ENCODE measurements at regions not wholly inside any gene's neighbourhood (a gene's known extent, or its start where the extent isn't known, plus 50 kb on each side); places are given as distances from the start of the nearest gene placed in this dataset.
A peak's percentile ranks its signal among the peaks of the same experiment; 100 is the strongest.

- ATAC-seq, result no peak
- no peak for TF ChIP-seq ZFP3 (CRISPR knock-in tag; IDR thresholded peaks at IDR 0.05)
- TF ChIP-seq ISL1 (CRISPR knock-in tag; IDR thresholded peaks at IDR 0.05), result no peak
Measured at GRCh38 chr10:8702181-8702580, 647.7 kb downstream of the GATA3 start.

GRCh38 chr10:8705415-8705814 lies 650.9 kb downstream of the GATA3 start:
- no peak for TF ChIP-seq ZFP3 (CRISPR knock-in tag; IDR thresholded peaks at IDR 0.05)
- no peak for TF ChIP-seq CSRNP3 (CRISPR knock-in tag; IDR thresholded peaks at IDR 0.05)
- TF ChIP-seq OSR1 (CRISPR knock-in tag; IDR thresholded peaks at IDR 0.05), result no peak
- TF ChIP-seq BACH2 (CRISPR knock-in tag; IDR thresholded peaks at IDR 0.05; ENCODE audit: borderline replicate concordance), result no peak
- no peak for TF ChIP-seq ZNF70 (CRISPR knock-in tag; IDR thresholded peaks at IDR 0.05)
- TF ChIP-seq ARNTL (CRISPR knock-in tag; IDR thresholded peaks at IDR 0.05; ENCODE audit: borderline replicate concordance, low read depth), result no peak
- no peak for TF ChIP-seq PPARA (CRISPR knock-in tag; IDR thresholded peaks at IDR 0.05; ENCODE audit: borderline replicate concordance)
- no peak for TF ChIP-seq TOX (CRISPR knock-in tag; IDR thresholded peaks at IDR 0.05; ENCODE audit: borderline replicate concordance)
- TF ChIP-seq, protein P1, sequence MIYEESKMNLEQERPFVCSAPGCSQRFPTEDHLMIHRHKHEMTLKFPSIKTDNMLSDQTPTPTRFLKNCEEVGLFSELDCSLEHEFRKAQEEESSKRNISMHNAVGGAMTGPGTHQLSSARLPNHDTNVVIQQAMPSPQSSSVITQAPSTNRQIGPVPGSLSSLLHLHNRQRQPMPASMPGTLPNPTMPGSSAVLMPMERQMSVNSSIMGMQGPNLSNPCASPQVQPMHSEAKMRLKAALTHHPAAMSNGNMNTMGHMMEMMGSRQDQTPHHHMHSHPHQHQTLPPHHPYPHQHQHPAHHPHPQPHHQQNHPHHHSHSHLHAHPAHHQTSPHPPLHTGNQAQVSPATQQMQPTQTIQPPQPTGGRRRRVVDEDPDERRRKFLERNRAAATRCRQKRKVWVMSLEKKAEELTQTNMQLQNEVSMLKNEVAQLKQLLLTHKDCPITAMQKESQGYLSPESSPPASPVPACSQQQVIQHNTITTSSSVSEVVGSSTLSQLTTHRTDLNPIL (CRISPR knock-in tag; IDR thresholded peaks at IDR 0.05; ENCODE audit: low read depth), result no peak
- no peak for TF ChIP-seq SNAI2 (CRISPR knock-in tag; IDR thresholded peaks at IDR 0.05)
- no peak for TF ChIP-seq CSDC2 (CRISPR knock-in tag; IDR thresholded peaks at IDR 0.05)
- no peak for TF ChIP-seq POU6F1 (CRISPR knock-in tag; IDR thresholded peaks at IDR 0.05; ENCODE audit: borderline replicate concordance, low read depth)
- TF ChIP-seq ZNF565 (CRISPR knock-in tag; conservative IDR thresholded peaks at IDR 0.05; ENCODE audit: low read depth), result no peak
- TF ChIP-seq TCF4 (CRISPR knock-in tag; IDR thresholded peaks at IDR 0.05; ENCODE audit: borderline replicate concordance), result no peak
- no peak for ATAC-seq

- no peak for ATAC-seq
- TF ChIP-seq, protein P1 (CRISPR knock-in tag; IDR thresholded peaks at IDR 0.05; ENCODE audit: low read depth), result no peak
- peak; percentile 28; the same call in 1 of the 2 replicates for TF ChIP-seq TCF4 (CRISPR knock-in tag; IDR thresholded peaks at IDR 0.05; ENCODE audit: borderline replicate concordance)
Measured at GRCh38 chr10:8712656-8713055, 658.2 kb downstream of the GATA3 start.

GRCh38 chr10:8719971-8720370 lies 665.5 kb downstream of the GATA3 start:
- no peak for ATAC-seq
- no peak for TF ChIP-seq ZFP3 (CRISPR knock-in tag; IDR thresholded peaks at IDR 0.05)
- TF ChIP-seq, protein P2, sequence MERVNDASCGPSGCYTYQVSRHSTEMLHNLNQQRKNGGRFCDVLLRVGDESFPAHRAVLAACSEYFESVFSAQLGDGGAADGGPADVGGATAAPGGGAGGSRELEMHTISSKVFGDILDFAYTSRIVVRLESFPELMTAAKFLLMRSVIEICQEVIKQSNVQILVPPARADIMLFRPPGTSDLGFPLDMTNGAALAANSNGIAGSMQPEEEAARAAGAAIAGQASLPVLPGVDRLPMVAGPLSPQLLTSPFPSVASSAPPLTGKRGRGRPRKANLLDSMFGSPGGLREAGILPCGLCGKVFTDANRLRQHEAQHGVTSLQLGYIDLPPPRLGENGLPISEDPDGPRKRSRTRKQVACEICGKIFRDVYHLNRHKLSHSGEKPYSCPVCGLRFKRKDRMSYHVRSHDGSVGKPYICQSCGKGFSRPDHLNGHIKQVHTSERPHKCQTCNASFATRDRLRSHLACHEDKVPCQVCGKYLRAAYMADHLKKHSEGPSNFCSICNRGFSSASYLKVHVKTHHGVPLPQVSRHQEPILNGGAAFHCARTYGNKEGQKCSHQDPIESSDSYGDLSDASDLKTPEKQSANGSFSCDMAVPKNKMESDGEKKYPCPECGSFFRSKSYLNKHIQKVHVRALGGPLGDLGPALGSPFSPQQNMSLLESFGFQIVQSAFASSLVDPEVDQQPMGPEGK (CRISPR knock-in tag; IDR thresholded peaks at IDR 0.05; ENCODE audit: borderline replicate concordance), result no peak
- no peak for TF ChIP-seq CSDC2 (CRISPR knock-in tag; IDR thresholded peaks at IDR 0.05)
- no peak for TF ChIP-seq ZNF565 (CRISPR knock-in tag; conservative IDR thresholded peaks at IDR 0.05; ENCODE audit: low read depth)
- TF ChIP-seq SNAI2 (CRISPR knock-in tag; IDR thresholded peaks at IDR 0.05), result no peak
- no peak for TF ChIP-seq GLIS3 (CRISPR knock-in tag; IDR thresholded peaks at IDR 0.05)
- TF ChIP-seq ISL1 (CRISPR knock-in tag; IDR thresholded peaks at IDR 0.05), result no peak
- TF ChIP-seq BACH2 (CRISPR knock-in tag; IDR thresholded peaks at IDR 0.05; ENCODE audit: borderline replicate concordance), result no peak
- TF ChIP-seq ESRRG (CRISPR knock-in tag; IDR thresholded peaks at IDR 0.05), result no peak
- no peak for TF ChIP-seq OSR1 (CRISPR knock-in tag; IDR thresholded peaks at IDR 0.05)
- no peak for TF ChIP-seq RARB (CRISPR knock-in tag; IDR thresholded peaks at IDR 0.05)
- TF ChIP-seq, protein P3, sequence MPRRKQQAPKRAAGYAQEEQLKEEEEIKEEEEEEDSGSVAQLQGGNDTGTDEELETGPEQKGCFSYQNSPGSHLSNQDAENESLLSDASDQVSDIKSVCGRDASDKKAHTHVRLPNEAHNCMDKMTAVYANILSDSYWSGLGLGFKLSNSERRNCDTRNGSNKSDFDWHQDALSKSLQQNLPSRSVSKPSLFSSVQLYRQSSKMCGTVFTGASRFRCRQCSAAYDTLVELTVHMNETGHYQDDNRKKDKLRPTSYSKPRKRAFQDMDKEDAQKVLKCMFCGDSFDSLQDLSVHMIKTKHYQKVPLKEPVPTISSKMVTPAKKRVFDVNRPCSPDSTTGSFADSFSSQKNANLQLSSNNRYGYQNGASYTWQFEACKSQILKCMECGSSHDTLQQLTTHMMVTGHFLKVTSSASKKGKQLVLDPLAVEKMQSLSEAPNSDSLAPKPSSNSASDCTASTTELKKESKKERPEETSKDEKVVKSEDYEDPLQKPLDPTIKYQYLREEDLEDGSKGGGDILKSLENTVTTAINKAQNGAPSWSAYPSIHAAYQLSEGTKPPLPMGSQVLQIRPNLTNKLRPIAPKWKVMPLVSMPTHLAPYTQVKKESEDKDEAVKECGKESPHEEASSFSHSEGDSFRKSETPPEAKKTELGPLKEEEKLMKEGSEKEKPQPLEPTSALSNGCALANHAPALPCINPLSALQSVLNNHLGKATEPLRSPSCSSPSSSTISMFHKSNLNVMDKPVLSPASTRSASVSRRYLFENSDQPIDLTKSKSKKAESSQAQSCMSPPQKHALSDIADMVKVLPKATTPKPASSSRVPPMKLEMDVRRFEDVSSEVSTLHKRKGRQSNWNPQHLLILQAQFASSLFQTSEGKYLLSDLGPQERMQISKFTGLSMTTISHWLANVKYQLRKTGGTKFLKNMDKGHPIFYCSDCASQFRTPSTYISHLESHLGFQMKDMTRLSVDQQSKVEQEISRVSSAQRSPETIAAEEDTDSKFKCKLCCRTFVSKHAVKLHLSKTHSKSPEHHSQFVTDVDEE (CRISPR knock-in tag; IDR thresholded peaks at IDR 0.05), result no peak
- no peak for TF ChIP-seq ZNF70 (CRISPR knock-in tag; IDR thresholded peaks at IDR 0.05)
- no peak for TF ChIP-seq TCF4 (CRISPR knock-in tag; IDR thresholded peaks at IDR 0.05; ENCODE audit: borderline replicate concordance)
- TF ChIP-seq ARNTL (CRISPR knock-in tag; IDR thresholded peaks at IDR 0.05; ENCODE audit: borderline replicate concordance, low read depth), result no peak
- no peak for TF ChIP-seq POU6F1 (CRISPR knock-in tag; IDR thresholded peaks at IDR 0.05; ENCODE audit: borderline replicate concordance, low read depth)
